ENCODE measurements at regions not wholly inside any gene's neighbourhood (a gene's known extent, or its start where the extent isn't known, plus 50 kb on each side); places are given as distances from the start of the nearest gene placed in this dataset.

DNA sequence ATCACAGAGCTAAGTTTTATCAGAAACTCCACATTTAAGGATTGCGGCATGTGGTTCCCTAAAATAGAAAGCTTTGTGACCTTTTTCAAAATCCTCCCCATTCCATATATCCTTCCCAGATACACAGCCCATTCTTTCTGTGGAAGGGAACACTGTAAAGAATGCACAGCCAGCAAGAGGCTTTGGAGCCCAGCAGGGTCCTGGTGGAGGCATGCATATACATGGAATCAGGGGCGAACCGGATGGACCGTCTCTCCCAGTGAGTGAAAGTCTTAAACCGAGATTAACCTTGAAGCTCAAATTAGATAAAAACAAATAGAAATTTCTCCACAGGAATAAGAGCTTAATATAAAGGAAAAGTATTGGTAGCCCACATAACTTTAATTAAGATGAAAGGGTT lies 436.2 kb upstream of the MDFIC2 start:
- H3K27me3 Mint-ChIP-seq = peaks cover 35% of the 10 kb centered on the region
- H3K4me3 Mint-ChIP-seq = no peak overlapping the region
- H3K9me3 Mint-ChIP-seq = no peaks in the 10 kb centered on the region
- H3K27ac Mint-ChIP-seq = no peak overlapping the region
- H3K36me3 Mint-ChIP-seq (ENCODE audit: low read depth) = no peaks in the 10 kb centered on the region
- H3K4me1 Mint-ChIP-seq (ENCODE audit: low read depth) = no peaks in the 10 kb centered on the region

DNA sequence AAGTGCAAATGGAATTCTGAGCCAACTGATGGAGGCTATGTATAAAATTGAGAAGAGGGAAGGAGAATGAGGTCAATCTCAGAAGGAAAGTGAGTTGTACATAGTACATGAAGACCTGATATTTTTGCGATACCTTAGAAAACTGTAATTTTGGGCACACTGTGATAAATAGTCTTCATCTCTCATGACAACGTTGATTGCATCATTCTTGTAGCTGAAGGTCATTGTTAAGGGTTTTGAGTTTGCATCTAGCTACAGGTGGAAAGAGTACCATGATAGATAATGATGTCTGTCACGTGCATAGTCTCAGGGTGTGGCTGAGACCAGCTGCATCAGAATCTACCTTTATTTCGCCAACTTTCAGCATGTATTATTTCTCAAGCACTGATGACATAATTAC lies 435.4 kb upstream of the MDFIC2 start:
- peaks cover 38% of the 10 kb centered on the region for H3K27me3 Mint-ChIP-seq

DNA sequence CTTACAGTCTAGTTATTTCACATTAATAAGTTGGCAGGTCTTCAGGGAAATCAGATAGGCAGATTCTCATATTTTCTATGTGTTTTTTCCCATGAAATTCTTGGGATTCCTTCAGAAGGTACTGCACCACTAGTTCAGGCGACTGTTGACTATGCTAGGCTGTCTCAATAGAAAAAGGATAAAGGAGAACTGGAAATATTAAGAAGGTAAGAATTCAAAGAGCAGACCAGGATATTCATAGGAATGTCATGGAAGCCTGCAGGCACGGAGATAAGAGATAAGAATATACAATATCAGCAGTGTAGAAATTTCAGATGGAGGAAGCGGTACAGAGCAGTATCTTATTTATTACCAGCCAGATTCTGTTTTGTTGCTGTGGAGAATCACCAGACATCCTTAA lies 432.1 kb upstream of the MDFIC2 start:
- H3K27ac Mint-ChIP-seq = no peak overlapping the region
- H3K4me1 Mint-ChIP-seq (ENCODE audit: low read depth) = no peaks in the 10 kb centered on the region
- H3K9me3 Mint-ChIP-seq = no peaks in the 10 kb centered on the region
- no peaks in the 10 kb centered on the region for H3K36me3 Mint-ChIP-seq (ENCODE audit: low read depth)
- H3K27me3 Mint-ChIP-seq = peaks cover 34% of the 10 kb centered on the region
- H3K4me3 Mint-ChIP-seq = no peak overlapping the region

More for the DNA sequence above, 435.4 kb upstream of the MDFIC2 start:
- Mint-ChIP-seq H3K4me1 (ENCODE audit: low read depth) (no peaks in the 10 kb centered on the region), H3K36me3 (ENCODE audit: low read depth) (no peaks in the 10 kb centered on the region), H3K9me3 (no peaks in the 10 kb centered on the region), H3K27ac (no peak overlapping the region), H3K4me3 (no peak overlapping the region)

DNA sequence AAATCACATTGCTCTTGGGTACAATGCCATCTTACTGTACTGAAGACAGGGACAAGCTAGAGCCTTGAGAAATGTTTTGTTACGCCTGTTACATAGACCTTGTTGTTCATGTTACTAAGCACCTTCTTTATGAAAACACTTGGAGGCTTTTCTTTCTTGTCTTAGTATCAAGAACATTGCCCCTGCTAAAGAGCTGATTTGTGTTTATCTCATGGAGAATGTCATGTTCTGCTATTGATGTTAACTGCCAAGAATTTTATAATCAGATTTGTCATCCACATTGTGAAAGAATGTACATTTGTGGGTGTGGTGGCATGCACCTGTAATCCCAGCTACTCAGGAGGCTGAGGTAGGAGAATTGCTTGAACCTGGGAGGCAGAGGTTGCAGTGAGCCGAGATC lies 431.3 kb upstream of the MDFIC2 start:
- H3K36me3 Mint-ChIP-seq (ENCODE audit: low read depth) = no peaks in the 10 kb centered on the region
- H3K4me1 Mint-ChIP-seq (ENCODE audit: low read depth) = no peaks in the 10 kb centered on the region
- no peak overlapping the region for H3K27ac Mint-ChIP-seq
- H3K9me3 Mint-ChIP-seq = no peaks in the 10 kb centered on the region
- H3K27me3 Mint-ChIP-seq = peaks cover 28% of the 10 kb centered on the region
- no peak overlapping the region for H3K4me3 Mint-ChIP-seq

DNA sequence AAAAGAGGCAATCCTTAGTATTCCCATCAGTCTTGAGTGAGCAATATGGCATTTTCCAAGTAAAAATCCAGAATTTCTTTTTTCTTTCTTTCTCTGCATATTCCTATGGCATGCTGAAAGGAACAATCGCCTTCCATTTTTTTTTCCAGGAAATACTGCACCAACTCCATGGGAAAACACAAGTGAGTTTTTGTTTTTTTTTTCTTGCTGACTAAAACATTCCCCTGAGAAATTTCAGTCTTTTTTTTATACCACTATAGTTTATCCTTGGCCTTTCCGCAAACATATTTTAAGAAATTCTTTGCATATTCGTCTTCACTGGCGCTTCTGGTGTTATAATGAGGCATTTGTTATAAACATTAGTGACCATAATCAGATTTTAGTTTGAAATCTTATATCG lies 429.6 kb upstream of the MDFIC2 start:
- Mint-ChIP-seq H3K9me3 (no peaks in the 10 kb centered on the region), H3K4me3 (no peak overlapping the region), H3K4me1 (ENCODE audit: low read depth) (peaks cover 5% of the 10 kb centered on the region), H3K27ac (no peak overlapping the region), H3K36me3 (ENCODE audit: low read depth) (no peaks in the 10 kb centered on the region), H3K27me3 (peaks cover 19% of the 10 kb centered on the region)

DNA sequence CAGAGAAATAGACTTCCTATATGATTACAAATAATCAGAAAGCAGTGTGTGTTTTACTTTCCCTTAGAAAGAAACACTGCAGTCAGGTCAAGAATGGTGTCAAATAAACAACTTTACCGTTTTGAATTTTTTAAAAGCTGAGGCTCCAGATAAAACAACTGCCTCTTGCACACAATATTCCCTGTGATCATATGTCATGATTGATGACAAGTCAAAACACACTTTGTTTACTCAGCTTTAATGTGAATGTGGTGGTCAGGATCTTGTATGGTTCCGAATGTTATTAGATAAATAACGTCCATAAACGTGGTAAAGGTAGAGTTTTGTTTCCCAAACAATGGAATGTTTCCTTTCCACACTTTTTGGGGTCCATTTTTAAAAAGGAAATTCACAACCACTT lies 428.4 kb upstream of the MDFIC2 start:
- peaks cover 19% of the 10 kb centered on the region for H3K27me3 Mint-ChIP-seq
- peaks cover 5% of the 10 kb centered on the region for H3K4me1 Mint-ChIP-seq (ENCODE audit: low read depth)
- no peak overlapping the region for H3K4me3 Mint-ChIP-seq
- H3K27ac Mint-ChIP-seq = no peak overlapping the region
- H3K9me3 Mint-ChIP-seq = no peaks in the 10 kb centered on the region
- no peaks in the 10 kb centered on the region for H3K36me3 Mint-ChIP-seq (ENCODE audit: low read depth)

DNA sequence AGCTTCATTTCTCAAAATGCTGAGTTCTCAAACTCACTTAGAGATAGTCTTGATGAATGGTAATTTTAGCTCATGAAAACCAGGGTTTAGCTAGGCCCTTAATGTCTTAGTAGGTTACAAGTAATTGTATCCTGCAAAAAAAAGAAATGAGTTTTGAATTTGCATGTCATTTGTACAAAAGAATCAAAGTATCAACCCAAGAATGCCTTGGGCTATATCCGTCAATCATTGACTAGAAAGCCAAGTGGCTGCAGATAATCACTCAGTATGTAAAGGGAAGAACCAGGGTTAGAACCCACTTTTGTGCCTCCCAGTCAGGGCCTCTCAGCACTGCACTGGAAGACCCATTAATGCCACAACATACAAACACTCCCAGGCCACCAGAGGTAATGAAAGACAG lies 427.6 kb upstream of the MDFIC2 start:
- Mint-ChIP-seq H3K9me3 (no peaks in the 10 kb centered on the region), H3K4me1 (ENCODE audit: low read depth) (peaks cover 5% of the 10 kb centered on the region), H3K27ac (no peak overlapping the region), H3K4me3 (no peak overlapping the region), H3K27me3 (peaks cover 12% of the 10 kb centered on the region), H3K36me3 (ENCODE audit: low read depth) (no peaks in the 10 kb centered on the region)

DNA sequence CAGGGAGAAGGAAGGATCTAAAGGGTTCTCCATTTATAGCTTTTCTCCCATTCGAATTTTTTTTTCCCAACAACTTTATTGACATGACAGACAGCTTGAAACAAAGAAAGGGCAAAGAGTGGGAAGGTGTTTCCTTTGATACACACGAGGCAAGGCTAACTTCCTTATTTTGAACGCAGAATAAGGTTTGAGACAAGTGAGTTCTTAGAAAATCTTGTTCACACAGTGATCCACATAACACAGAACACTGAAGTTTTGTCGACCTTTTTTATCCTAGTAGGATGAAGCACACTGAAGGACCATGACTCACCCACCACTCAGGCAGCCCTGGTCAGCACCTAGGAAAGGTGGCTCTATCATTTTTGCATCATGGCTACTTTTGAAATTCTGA lies 425.8 kb upstream of the MDFIC2 start:
- peaks cover 8% of the 10 kb centered on the region for H3K27me3 Mint-ChIP-seq
- no peak overlapping the region for H3K4me3 Mint-ChIP-seq
- H3K4me1 Mint-ChIP-seq (ENCODE audit: low read depth) = peaks cover 5% of the 10 kb centered on the region
- H3K27ac Mint-ChIP-seq = no peak overlapping the region
- no peaks in the 10 kb centered on the region for H3K36me3 Mint-ChIP-seq (ENCODE audit: low read depth)
- no peaks in the 10 kb centered on the region for H3K9me3 Mint-ChIP-seq

DNA sequence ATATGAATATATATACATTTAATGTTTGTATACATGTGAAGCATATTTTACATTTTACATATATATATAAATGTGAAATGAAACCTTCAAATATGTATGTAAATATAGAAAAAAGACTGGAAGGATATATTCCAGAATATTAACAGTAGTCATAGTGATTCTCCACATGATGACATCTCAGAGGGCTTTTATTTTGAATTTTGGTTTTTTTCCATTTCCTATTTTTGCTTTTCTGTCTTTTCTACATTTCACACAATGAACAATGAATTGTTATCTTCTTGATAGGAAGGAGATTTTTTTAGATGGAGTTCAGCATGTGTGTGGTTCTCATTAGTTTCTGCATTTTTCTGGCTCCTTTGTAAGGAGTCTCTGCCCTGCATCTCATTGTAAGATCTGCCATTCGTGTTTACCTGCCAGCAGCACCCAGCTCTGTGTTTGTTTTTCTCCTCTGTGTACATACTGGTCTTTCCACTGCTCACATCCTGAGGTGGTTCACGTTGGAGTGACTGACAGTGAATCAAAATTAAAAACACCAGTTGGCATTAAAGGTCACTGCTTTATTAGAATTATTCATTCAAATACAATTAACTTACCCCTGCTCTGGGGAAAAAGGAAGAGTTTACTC lies 425.3 kb upstream of the MDFIC2 start:
- H3K36me3 Mint-ChIP-seq (ENCODE audit: low read depth) = no peaks in the 10 kb centered on the region
- H3K27me3 Mint-ChIP-seq = peaks cover 10% of the 10 kb centered on the region
- H3K27ac Mint-ChIP-seq = no peak overlapping the region
- peaks cover 5% of the 10 kb centered on the region for H3K4me1 Mint-ChIP-seq (ENCODE audit: low read depth)
- H3K9me3 Mint-ChIP-seq = no peaks in the 10 kb centered on the region
- H3K4me3 Mint-ChIP-seq = no peak overlapping the region

DNA sequence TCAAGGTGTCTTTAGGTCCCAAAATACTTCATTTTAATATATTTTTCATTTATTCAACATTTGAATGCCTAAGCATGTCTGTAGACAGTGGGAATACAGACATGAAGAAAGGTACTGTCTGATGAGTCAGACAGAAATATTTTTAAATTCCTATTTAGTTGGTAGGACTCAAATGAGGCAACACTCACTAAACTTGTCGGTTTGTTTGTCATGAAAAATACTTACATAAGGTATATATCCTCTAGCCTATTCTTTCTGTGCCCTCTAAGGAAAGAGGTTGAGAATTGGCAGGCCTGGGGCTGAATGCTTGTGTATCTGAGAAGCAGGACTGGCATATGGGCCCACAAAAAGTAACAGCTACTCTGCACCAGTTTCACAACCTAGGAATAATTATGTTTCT lies 423.6 kb upstream of the MDFIC2 start:
- no peaks in the 10 kb centered on the region for H3K9me3 Mint-ChIP-seq
- no peak overlapping the region for H3K4me3 Mint-ChIP-seq
- H3K27ac Mint-ChIP-seq = no peak overlapping the region
- H3K27me3 Mint-ChIP-seq = peaks cover 16% of the 10 kb centered on the region
- no peaks in the 10 kb centered on the region for H3K36me3 Mint-ChIP-seq (ENCODE audit: low read depth)
- peaks cover 5% of the 10 kb centered on the region for H3K4me1 Mint-ChIP-seq (ENCODE audit: low read depth)

DNA sequence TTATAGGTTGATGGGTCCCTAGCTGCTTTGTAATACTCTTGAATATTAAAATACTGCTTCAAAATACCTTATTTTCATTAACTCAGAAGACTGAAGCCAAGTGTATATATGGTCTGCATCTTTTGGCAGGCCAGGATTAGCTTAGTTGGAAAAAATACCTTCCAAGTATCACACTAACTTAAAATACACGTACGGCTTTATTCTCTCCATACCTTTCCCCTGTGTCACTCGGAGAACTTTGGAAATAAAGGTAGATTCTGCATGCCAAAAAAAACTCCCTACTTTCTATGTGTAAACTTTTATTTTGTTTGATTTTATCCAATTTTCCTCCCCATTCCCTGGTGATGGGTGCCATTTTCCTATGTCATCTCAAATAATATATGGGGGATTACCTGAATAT lies 422.3 kb upstream of the MDFIC2 start:
- Mint-ChIP-seq H3K4me3 (no peak overlapping the region), H3K4me1 (ENCODE audit: low read depth) (peaks cover 5% of the 10 kb centered on the region), H3K9me3 (no peaks in the 10 kb centered on the region), H3K36me3 (ENCODE audit: low read depth) (no peaks in the 10 kb centered on the region), H3K27ac (no peak overlapping the region), H3K27me3 (peaks cover 21% of the 10 kb centered on the region)

DNA sequence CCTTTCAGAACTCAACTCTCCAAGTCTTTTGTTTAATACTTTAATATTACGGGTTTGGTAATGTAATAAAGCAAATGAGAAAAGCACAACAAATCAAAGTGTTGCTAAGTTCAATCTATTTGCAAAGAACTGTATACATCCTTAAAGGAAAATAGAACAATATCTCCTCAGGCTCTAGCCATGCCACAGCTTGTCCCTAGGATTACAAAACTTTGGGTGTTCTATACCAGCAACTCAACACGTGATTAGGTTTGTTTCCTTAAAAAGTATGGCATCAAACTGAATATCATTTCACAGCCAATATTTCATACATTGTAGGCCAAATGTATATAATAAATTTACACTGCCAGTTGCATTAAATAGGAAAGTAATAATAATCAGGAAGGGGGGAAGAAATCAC lies 418.6 kb upstream of the MDFIC2 start:
- Mint-ChIP-seq H3K27me3 (peaks cover 22% of the 10 kb centered on the region), H3K36me3 (ENCODE audit: low read depth) (no peaks in the 10 kb centered on the region), H3K9me3 (no peaks in the 10 kb centered on the region), H3K27ac (no peak overlapping the region), H3K4me1 (ENCODE audit: low read depth) (no peaks in the 10 kb centered on the region), H3K4me3 (no peak overlapping the region)

DNA sequence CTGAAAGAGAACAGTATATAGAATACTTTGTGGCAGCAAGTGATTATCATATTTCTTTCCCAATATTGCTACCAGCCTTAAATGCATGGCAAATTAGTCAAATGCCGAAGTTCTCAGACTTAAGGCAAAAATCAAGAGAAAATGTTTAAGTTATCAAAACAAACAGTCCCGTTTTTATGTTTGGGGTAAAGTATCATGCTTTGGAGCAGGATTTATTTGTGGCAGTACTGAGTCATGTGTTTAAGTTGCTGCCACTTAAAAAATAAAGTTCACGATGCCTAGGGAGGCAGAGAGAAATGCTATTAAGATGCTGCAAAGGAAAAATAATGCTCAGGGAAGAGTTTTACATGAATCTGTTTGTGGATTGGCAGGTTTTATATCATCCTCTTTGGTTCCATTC lies 417.4 kb upstream of the MDFIC2 start:
- H3K4me1 Mint-ChIP-seq (ENCODE audit: low read depth) = no peaks in the 10 kb centered on the region
- H3K36me3 Mint-ChIP-seq (ENCODE audit: low read depth) = no peaks in the 10 kb centered on the region
- peaks cover 22% of the 10 kb centered on the region for H3K27me3 Mint-ChIP-seq

DNA sequence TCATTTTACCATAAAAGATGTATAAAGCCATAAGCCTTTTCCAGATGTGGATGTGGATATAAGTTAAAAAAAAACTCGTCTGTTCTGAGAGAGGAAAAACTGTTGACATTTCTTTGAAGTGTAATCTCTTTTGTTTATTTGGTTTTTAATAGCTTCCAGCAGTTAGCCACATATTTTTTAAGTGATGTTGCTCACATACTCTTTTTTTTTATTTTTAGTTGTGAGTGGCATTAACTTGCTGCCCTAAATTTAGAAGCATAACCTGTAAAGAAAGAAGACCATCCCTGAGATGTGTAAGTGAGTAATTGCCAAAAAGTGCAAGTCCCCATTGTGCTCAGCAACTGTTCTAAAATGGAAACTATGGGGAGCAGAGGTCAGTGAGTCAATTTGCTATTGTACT lies 415.9 kb upstream of the MDFIC2 start:
- Mint-ChIP-seq H3K27me3 (peaks cover 19% of the 10 kb centered on the region), H3K4me1 (ENCODE audit: low read depth) (no peaks in the 10 kb centered on the region), H3K4me3 (no peak overlapping the region), H3K27ac (no peak overlapping the region), H3K9me3 (no peaks in the 10 kb centered on the region), H3K36me3 (ENCODE audit: low read depth) (no peaks in the 10 kb centered on the region)

More for the DNA sequence above, 417.4 kb upstream of the MDFIC2 start:
- Mint-ChIP-seq H3K27ac (no peak overlapping the region), H3K9me3 (no peaks in the 10 kb centered on the region), H3K4me3 (no peak overlapping the region)

DNA sequence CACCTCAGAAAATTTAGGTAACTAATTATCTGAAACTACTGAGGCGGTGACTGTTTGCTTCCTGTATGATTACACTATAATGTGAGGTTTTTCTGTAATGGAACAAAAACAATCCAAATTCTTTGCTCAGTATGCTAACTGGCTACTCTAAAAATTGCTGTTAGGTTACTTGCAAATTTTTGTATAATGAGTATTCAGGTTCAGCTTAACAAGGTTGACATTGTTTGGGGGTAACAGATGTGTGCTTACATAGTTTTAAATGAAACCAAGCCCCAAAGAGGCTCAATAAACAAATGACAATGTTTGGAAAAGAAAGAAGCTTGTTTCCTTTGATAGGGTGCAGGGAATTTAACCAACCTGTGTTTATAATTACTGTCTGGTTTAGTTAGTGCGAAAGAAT lies 414.5 kb upstream of the MDFIC2 start:
- no peak overlapping the region for H3K27ac Mint-ChIP-seq
- H3K36me3 Mint-ChIP-seq (ENCODE audit: low read depth) = no peaks in the 10 kb centered on the region
- peaks cover 11% of the 10 kb centered on the region for H3K27me3 Mint-ChIP-seq
- H3K4me1 Mint-ChIP-seq (ENCODE audit: low read depth) = no peaks in the 10 kb centered on the region
- no peaks in the 10 kb centered on the region for H3K9me3 Mint-ChIP-seq
- no peak overlapping the region for H3K4me3 Mint-ChIP-seq

DNA sequence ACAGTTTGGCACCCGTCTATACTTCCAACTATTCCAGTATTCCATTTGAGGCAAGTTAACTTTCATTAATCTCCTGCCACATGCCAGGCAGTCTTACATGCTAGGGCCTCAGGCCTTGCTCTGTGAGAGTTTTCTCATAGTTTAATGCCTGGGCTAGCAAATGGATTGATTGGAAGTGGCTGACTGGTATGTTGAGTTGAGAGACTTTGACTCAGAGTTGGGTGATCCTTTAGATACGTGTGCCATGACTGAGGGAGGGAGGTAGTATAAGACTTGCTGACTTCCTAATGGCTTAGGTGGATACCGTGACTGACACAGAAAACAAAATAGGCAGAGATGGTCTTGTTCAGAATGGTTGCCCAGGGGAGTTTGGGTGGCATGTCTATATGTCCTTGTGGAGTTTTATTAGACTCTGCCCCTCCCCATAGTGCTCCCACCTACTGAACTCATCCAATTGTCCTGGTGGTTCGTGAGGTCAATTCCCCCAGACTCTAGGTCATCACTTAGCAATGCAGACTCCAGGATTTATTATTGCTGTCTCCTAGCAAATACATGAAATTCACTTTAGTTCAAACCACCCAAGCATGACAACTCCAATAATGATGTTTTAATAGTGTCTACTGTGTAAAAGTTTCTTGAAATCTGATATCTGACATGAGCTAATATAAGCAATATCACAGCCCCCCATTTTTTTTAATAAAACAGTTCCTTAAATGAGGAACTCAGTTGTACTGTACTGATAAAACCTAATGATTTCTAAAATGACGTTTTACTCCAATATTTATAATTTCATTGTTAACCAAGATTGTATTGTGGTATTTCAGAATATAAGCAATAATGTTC lies 413.9 kb upstream of the MDFIC2 start:
- Mint-ChIP-seq H3K27ac (no peak overlapping the region), H3K9me3 (no peaks in the 10 kb centered on the region), H3K4me1 (ENCODE audit: low read depth) (no peaks in the 10 kb centered on the region), H3K27me3 (peaks cover 10% of the 10 kb centered on the region), H3K4me3 (no peak overlapping the region), H3K36me3 (ENCODE audit: low read depth) (no peaks in the 10 kb centered on the region)

Data from stimulated activated naive CD8-positive, alpha-beta T cell treated with anti-CD3 and anti-CD28 coated beads, Interleukin-15, Interleukin-2, amounts not matched to agents 100 ng/mL and 50 ng/mL, for 24 hours (primary cell).